ENCODE measurements at regions not wholly inside any gene's neighbourhood (a gene's known extent, or its start where the extent isn't known, plus 50 kb on each side); places are given as distances from the start of the nearest gene placed in this dataset.
"Not testable (repeated sequence)": the region's sequence is repeated elsewhere in the genome, so short reads cannot be mapped to it uniquely, and the experiment has no call there.

DNA sequence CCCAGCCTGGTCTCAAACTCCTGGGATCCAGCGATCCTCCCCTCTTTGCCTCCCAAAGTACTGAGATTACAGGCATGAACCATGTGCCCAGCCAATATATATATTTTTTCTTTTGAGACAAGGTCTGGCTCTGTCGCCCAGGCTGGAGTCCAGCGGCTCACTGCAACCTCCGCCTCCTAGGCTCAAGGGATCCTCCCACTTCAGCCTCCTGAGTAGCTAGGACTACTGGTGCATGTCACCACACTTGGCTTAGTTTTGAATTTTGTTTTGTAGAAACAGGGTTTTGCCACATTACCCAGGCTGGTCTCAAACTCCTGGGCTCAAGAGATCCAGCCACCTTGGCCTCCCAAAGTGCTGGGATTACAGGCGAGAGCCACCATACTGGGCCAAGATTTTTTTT lies 78.5 kb upstream of the ACBD5 start:
- TF ChIP-seq CTCF (IDR thresholded peaks at IDR 0.05; ENCODE audit: low read length); EZH2 (optimal IDR thresholded peaks at IDR 0.05; ENCODE audit: low read depth, low read length); EZH2phosphoT487 (IDR thresholded peaks at IDR 0.05; ENCODE audit: low read length): not testable (repeated sequence)

Data from MM.1S (cell line).